Pancreas (tissue), 10 donors: ENCODE measurements at regions not wholly inside any gene's neighbourhood (a gene's known extent, or its start where the extent isn't known, plus 50 kb on each side); places are given as distances from the start of the nearest gene placed in this dataset.

Experiments used
- ATAC-seq, 4 donors: fragments of 200-7000 bp; cut with Tn5 transposase; one replicate each; pipeline versions ENCODE4 v1.8.0 to v1.9.1; 2020; ENCODE audit warnings: mild to moderate bottlenecking in 4 of 4, moderate library complexity in 4 of 4
- DNase-seq, 6 donors: peaks; one replicate each; pipeline ENCODE4 v3.0.0-alpha.2; 2020
- FAIRE-seq: peaks from 2 replicates; lab custom pipeline; 2012; peaks lifted over from hg19 to GRCh38; lab: Jason Lieb, UNC
- H3K27ac ChIP-seq, 4 donors: fragments of 200-600 bp; sonication (generic); 1 replicate in 3 of 4; 2 replicates in 1 of 4; pipeline versions ENCODE4 v1.5.0 to v1.8.0; 2020
- H3K27me3 ChIP-seq, 4 donors: fragments of 200-600 bp; one replicate each; pipeline ENCODE4 v1.8.0; 2021
- H3K36me3 ChIP-seq, 3 donors: fragments of 200-600 bp; sonication (generic) in 1 of 3; one replicate each; pipeline versions ENCODE4 v1.5.0 to v1.8.0; 2020 to 2021
- H3K4me1 ChIP-seq, 3 donors: fragments of 200-600 bp; one replicate each; pipeline ENCODE4 v1.8.0; 2021
- H3K4me3 ChIP-seq, 4 donors: fragments of 200-600 bp; sonication (generic) in 2 of 4; one replicate each; pipeline versions ENCODE4 v1.5.0 to v1.8.0; 2020 to 2021
- H3K9me3 ChIP-seq, 4 donors: fragments of 200-600 bp; one replicate each; pipeline ENCODE4 v1.8.0; 2021
- CTCF ChIP-seq, 4 donors: fragments of 200-600 bp; sonication (generic) in 3 of 4; IDR thresholded peaks; one replicate each; pipeline versions ENCODE4 v1.5.0 to v1.8.0; 2021; ENCODE audit warnings: antibody characterized with exemption in 4 of 4
- WGBS, 2 donors: extraction: QIAGEN DNeasy Blood & Tissue Kit; methylation state at CpG; one replicate each; pipeline ENCODE4 v1.1.7; 2013; 5-methylcytosine and 5-hydroxymethylcytosine counted together
- intact Hi-C, 3 donors: fragments of 100-400 bp; cut with DNase I; formaldehyde crosslinking; loops; one replicate each; pipeline versions ENCODE4 v1.11.1 to v1.14.2; 2022
- donor health status: healthy with polysubstance abuse.
- donor health status: DM: no; HTN: no; CAD: no; lungs with moderate emphysema.
- donor health status: DM: no; HTN: no; CAD: no.
- donor health status: control.
- donor health status: control.
- donor health status: Bipolar disorder and iron deficiency.
- donor health status: DM: yes; HTN: yes; CAD: no.
- donor health status: DM: no; HTN: no; CAD: no.
- donor health status: DM: no; HTN: no; CAD: no.
- donor health status: DM: yes; HTN: yes; CAD: no.

GRCh38 chr18:55041366-55041765 lies 82.1 kb upstream of the CCDC68 start:
- Histone ChIP-seq H3K27ac (no peak overlapping the region), H3K27me3 (no peaks in the 10 kb centered on the region), H3K4me1 (no peaks in the 10 kb centered on the region), H3K4me3 (no peak overlapping the region), H3K36me3 (no peaks in the 10 kb centered on the region), H3K9me3 (no peaks in the 10 kb centered on the region)
- FAIRE-seq (no peak), DNase-seq (no peak), ATAC-seq (no peak)
- no peak for TF ChIP-seq CTCF (IDR thresholded peaks at IDR 0.05)
- intact Hi-C loops: no loop called here
- 45 to 51% methylated on average over 1 of the region's 1 CpG for WGBS, 2 donors

GRCh38 chr18:55038162-55038561 lies 78.9 kb upstream of the CCDC68 start:
- 98 to 100% methylated on average over 1 of the region's 1 CpG for WGBS, 2 donors
- no peaks in the 10 kb centered on the region for H3K9me3 ChIP-seq
- DNase-seq: no peak
- H3K27me3 ChIP-seq: peaks cover 0 to 3% (median 0%) of the 10 kb centered on the region in 4 donors
- H3K27ac ChIP-seq: no peak overlapping the region
- no peak for FAIRE-seq
- no peaks in the 10 kb centered on the region for H3K36me3 ChIP-seq
- no peak overlapping the region for H3K4me3 ChIP-seq
- no peak for TF ChIP-seq CTCF (IDR thresholded peaks at IDR 0.05)
- ATAC-seq: no peak
- intact Hi-C loops: no loop called here
- H3K4me1 ChIP-seq: no peaks in the 10 kb centered on the region

- intact Hi-C loops: no loop called here
- Histone ChIP-seq H3K4me3 (no peak overlapping the region), H3K9me3 (no peaks in the 10 kb centered on the region), H3K27ac (no peak overlapping the region), H3K4me1 (no peaks in the 10 kb centered on the region), H3K36me3 (no peaks in the 10 kb centered on the region), H3K27me3 (peaks cover 0 to 3% (median 0%) of the 10 kb centered on the region in 4 donors)
- no peak for DNase-seq
- ATAC-seq: no peak
- no peak for TF ChIP-seq CTCF (IDR thresholded peaks at IDR 0.05)
- 55 to 66% methylated on average over 4 of the region's 4 CpGs for WGBS, 2 donors
- FAIRE-seq: no peak
Measured at GRCh38 chr18:55034742-55035141, 75.5 kb upstream of the CCDC68 start.

GRCh38 chr18:55031979-55032378 lies 72.7 kb upstream of the CCDC68 start:
- intact Hi-C loops: no loop called here
- Histone ChIP-seq H3K4me3 (no peak overlapping the region), H3K36me3 (no peaks in the 10 kb centered on the region), H3K4me1 (no peaks in the 10 kb centered on the region), H3K9me3 (no peaks in the 10 kb centered on the region), H3K27me3 (peaks cover 0 to 3% (median 0%) of the 10 kb centered on the region in 4 donors), H3K27ac (peak overlapping the region in 1 of 4 donors; percentile 48)
- DNase-seq: no peak
- FAIRE-seq: no peak
- 26 to 37% methylated on average over 5 of the region's 5 CpGs for WGBS, 2 donors
- ATAC-seq: peak in 3 of 4 donors; percentile 68 to 85 (median 70)
- TF ChIP-seq CTCF (IDR thresholded peaks at IDR 0.05): no peak

- Histone ChIP-seq H3K9me3 (no peaks in the 10 kb centered on the region), H3K27me3 (peaks cover 0 to 3% (median 0%) of the 10 kb centered on the region in 4 donors), H3K4me3 (no peak overlapping the region), H3K36me3 (no peaks in the 10 kb centered on the region), H3K27ac (peak overlapping the region in 1 of 4 donors; percentile 48), H3K4me1 (no peaks in the 10 kb centered on the region)
- no peak for TF ChIP-seq CTCF (IDR thresholded peaks at IDR 0.05)
- DNase-seq: no peak
- intact Hi-C loops: no loop called here
- FAIRE-seq: no peak
- WGBS, 2 donors: 52 to 71% methylated on average over 3 of the region's 3 CpGs
- peak in 1 of 4 donors; percentile 11 for ATAC-seq
Measured at GRCh38 chr18:55031576-55031975, 72.3 kb upstream of the CCDC68 start.
